Neural cell (in vitro differentiated cells): ENCODE measurements at regions not wholly inside any gene's neighbourhood (a gene's known extent, or its start where the extent isn't known, plus 50 kb on each side); places are given as distances from the start of the nearest gene placed in this dataset.

Experiments
- H2AFZ ChIP-seq: fragments of 200-600, 300-800 bp; sonication (generic), shearing (Covaris generic); 2 replicates; pipeline ENCODE4 v1.6.0; 2014; ENCODE audit warnings: low read depth, mild to moderate bottlenecking, antibody characterized with exemption, low read length, moderate library complexity
- H3F3A ChIP-seq: fragments of 200-600 bp; shearing (Covaris generic); 2 replicates; pipeline ENCODE4 v1.6.1; 2016; ENCODE audit warnings: mild to moderate bottlenecking, moderate library complexity, mixed read lengths, antibody characterized with exemption, low read length; ENCODE audit not compliant: insufficient read depth, poor library complexity, severe bottlenecking
- H3K27ac ChIP-seq: fragments of 200-600, 300-800 bp; sonication (generic), shearing (Covaris generic); 2 replicates; pipeline ENCODE4 v1.5.1; 2014; ENCODE audit warnings: mild to moderate bottlenecking, low read length, moderate library complexity
- H3K27me3 ChIP-seq: fragments of 300-800, 200-600 bp; sonication (generic), shearing (Covaris generic); 2 replicates; pipeline ENCODE4 v1.6.0; 2014; ENCODE audit warnings: mild to moderate bottlenecking, low read depth, low read length, moderate library complexity; ENCODE audit not compliant: insufficient read depth
- H3K36me3 ChIP-seq: fragments of 300-800, 200-600 bp; sonication (generic), shearing (Covaris generic); 2 replicates; pipeline ENCODE4 v1.5.1; 2014; ENCODE audit warnings: mild to moderate bottlenecking, antibody characterized with exemption, low read length, moderate library complexity; ENCODE audit not compliant: insufficient read depth
- H3K4me2 ChIP-seq: fragments of 300-800, 200-600 bp; sonication (generic), shearing (Covaris generic); 2 replicates; pipeline ENCODE4 v1.6.0; 2014; ENCODE audit warnings: mild to moderate bottlenecking, low read length
- H3K4me3 ChIP-seq: fragments of 300-800, 200-600 bp; sonication (generic), shearing (Covaris generic); 2 replicates; pipeline ENCODE4 v1.5.1; 2014; ENCODE audit warnings: mild to moderate bottlenecking, low read length, moderate library complexity
- H3K79me2 ChIP-seq: fragments of 200-600 bp; shearing (Covaris generic); replicated peaks from 2 replicates; pipeline ENCODE4 v1.6.0; 2014; ENCODE audit warnings: mild to moderate bottlenecking, low read length, moderate library complexity; ENCODE audit not compliant: insufficient read depth
- H3K9ac ChIP-seq: fragments of 300-800, 200-600 bp; sonication (generic), shearing (Covaris generic); 2 replicates; pipeline ENCODE4 v1.6.1; 2016; ENCODE audit warnings: mild to moderate bottlenecking, low read length, mixed read lengths
- H3K9me2 ChIP-seq: fragments of 200-600 bp; shearing (Covaris generic); 2 replicates; pipeline ENCODE4 v1.6.1; 2016; ENCODE audit warnings: mild to moderate bottlenecking, low read length, mixed read lengths; ENCODE audit not compliant: insufficient read depth
- H3K9me3 ChIP-seq: fragments of 200-600, 300-800 bp; sonication (generic), shearing (Covaris generic); 2 replicates; pipeline ENCODE4 v1.6.1; 2016; ENCODE audit warnings: mild to moderate bottlenecking, mixed run types, low read length, moderate library complexity, mixed read lengths
- H4K20me1 ChIP-seq: fragments of 200-600 bp; shearing (Covaris generic); 2 replicates; pipeline ENCODE4 v1.6.1; 2016; ENCODE audit warnings: mild to moderate bottlenecking, mixed run types; ENCODE audit not compliant: insufficient read depth
- CTCF ChIP-seq: fragments of 450-650 bp; IDR thresholded peaks from 2 replicates; pipeline ENCODE4 v1.5.1; 2014; ENCODE audit warnings: antibody characterized with exemption, mild to moderate bottlenecking, moderate library complexity; ENCODE audit not compliant: poor library complexity, severe bottlenecking
- EP300 ChIP-seq: fragments of 450-650 bp; conservative IDR thresholded peaks from 2 replicates; pipeline ENCODE4 v1.6.1; 2014; ENCODE audit warnings: antibody characterized with exemption, mild to moderate bottlenecking, moderate library complexity; ENCODE audit not compliant: poor library complexity, severe bottlenecking
- EZH2 ChIP-seq: fragments of 200-600, 300-800 bp; shearing (Covaris generic), sonication (generic); IDR thresholded peaks from 2 replicates; pipeline ENCODE4 v1.6.1; 2014; ENCODE audit warnings: antibody characterized with exemption, low read length, borderline replicate concordance, mild to moderate bottlenecking; ENCODE audit not compliant: insufficient read depth, poor library complexity, severe bottlenecking
- MXI1 ChIP-seq: fragments of 450-650 bp; conservative IDR thresholded peaks from 2 replicates; pipeline ENCODE4 v1.6.1; 2014; ENCODE audit warnings: antibody characterized with exemption, mild to moderate bottlenecking; ENCODE audit not compliant: poor library complexity, severe bottlenecking
- POLR2AphosphoS5 ChIP-seq: IDR thresholded peaks from 2 replicates; pipeline ENCODE4 v1.6.1; 2012
- RAD21 ChIP-seq: fragments of 450-650 bp; conservative IDR thresholded peaks from 2 replicates; pipeline ENCODE4 v1.6.1; 2014; ENCODE audit warnings: antibody characterized with exemption, mild to moderate bottlenecking, moderate library complexity
- REST ChIP-seq: IDR thresholded peaks from 2 replicates; pipeline ENCODE4 v1.6.1; 2012; ENCODE audit warnings: borderline replicate concordance
- SMC3 ChIP-seq: fragments of 450-650 bp; conservative IDR thresholded peaks from 2 replicates; pipeline ENCODE4 v1.6.1; 2014; ENCODE audit warnings: antibody characterized with exemption, mild to moderate bottlenecking, moderate library complexity; ENCODE audit not compliant: poor library complexity
- TAF1 ChIP-seq: IDR thresholded peaks from 2 replicates; pipeline ENCODE4 v1.6.1; 2012; ENCODE audit warnings: low read depth

GRCh38 chr22:49284056-49284784 lies 543.5 kb downstream of the BRD1 start:
- Histone ChIP-seq H3K27ac (no peak overlapping the region), H3F3A (no peaks in the 10 kb centered on the region), H3K9ac (no peak overlapping the region), H3K79me2 (no peaks in the 10 kb centered on the region), H3K4me2 (no peak overlapping the region), H4K20me1 (no peaks in the 10 kb centered on the region), H3K27me3 (no peaks in the 10 kb centered on the region), H2AFZ (no peak overlapping the region), H3K9me2 (no peaks in the 10 kb centered on the region), H3K4me3 (no peak overlapping the region), H3K36me3 (no peaks in the 10 kb centered on the region), H3K9me3 (no peaks in the 10 kb centered on the region)
- no peak for TF ChIP-seq EZH2
- peak; percentile 37 for TF ChIP-seq POLR2AphosphoS5

- H4K20me1 ChIP-seq: no peaks in the 10 kb centered on the region
- no peaks in the 10 kb centered on the region for H3F3A ChIP-seq
- no peaks in the 10 kb centered on the region for H3K36me3 ChIP-seq
- H3K27me3 ChIP-seq: no peaks in the 10 kb centered on the region
- TF ChIP-seq CTCF (no peak), POLR2AphosphoS5 (no peak), EZH2 (no peak), TAF1 (no peak), MXI1 (no peak), EP300 (no peak), SMC3 (no peak), REST (no peak), RAD21 (no peak)
- no peaks in the 10 kb centered on the region for H3K9me3 ChIP-seq
- H3K4me2 ChIP-seq: no peak overlapping the region
- H3K4me3 ChIP-seq: no peak overlapping the region
- H3K79me2 ChIP-seq: no peaks in the 10 kb centered on the region
- H3K27ac ChIP-seq: no peak overlapping the region
- H3K9ac ChIP-seq: no peak overlapping the region
- no peaks in the 10 kb centered on the region for H3K9me2 ChIP-seq
- H2AFZ ChIP-seq: no peak overlapping the region
Observed at GRCh38 chr22:49282596-49282995, 545.1 kb downstream of the BRD1 start.
